ENCODE measurements at regions not wholly inside any gene's neighbourhood (a gene's known extent, or its start where the extent isn't known, plus 50 kb on each side); places are given as distances from the start of the nearest gene placed in this dataset.

DNA sequence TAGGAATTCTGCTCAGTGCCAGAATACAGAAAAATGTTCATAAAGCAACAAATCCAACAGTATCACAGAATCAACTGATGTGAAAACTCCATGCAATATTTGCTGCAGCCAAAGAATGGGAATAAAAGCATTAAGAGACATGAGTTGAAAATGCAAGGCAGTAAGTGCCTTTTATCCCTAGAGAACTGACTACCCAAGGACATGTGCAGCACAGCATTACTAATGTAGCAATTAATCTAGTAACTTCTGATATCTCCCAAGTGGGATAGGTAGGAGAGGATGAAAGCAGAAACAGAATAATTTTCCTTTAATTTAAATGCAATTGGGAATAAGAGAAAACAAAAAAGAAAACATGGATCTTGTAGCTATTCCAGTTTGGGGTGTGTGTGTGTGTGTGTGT is 497.5 kb upstream of the CBLB start:
- H3K4me2 ChIP-seq (ENCODE audit: low read length), result no peak overlapping the region
- no peaks in the 10 kb centered on the region for H3K79me2 ChIP-seq (ENCODE audit: low read length)
- no peaks in the 10 kb centered on the region for H3K36me3 ChIP-seq (replicated peaks; ENCODE audit: low read depth, low read length)
- H3K27me3 ChIP-seq (ENCODE audit: low read depth, low read length), result no peaks in the 10 kb centered on the region
- H3K27ac ChIP-seq (ENCODE audit: low read length), result no peak overlapping the region
- H3K9me3 ChIP-seq (ENCODE audit: insufficient read depth, low read length), result no peaks in the 10 kb centered on the region
- no peak overlapping the region for H2AFZ ChIP-seq (ENCODE audit: low read depth, low read length)
- no peaks in the 10 kb centered on the region for H4K20me1 ChIP-seq (ENCODE audit: insufficient read depth, low read length)
- no peak overlapping the region for H3K4me3 ChIP-seq (ENCODE audit: low read length)
- no peak overlapping the region for H3K9ac ChIP-seq (ENCODE audit: low read length)
- no peak for TF ChIP-seq EZH2phosphoT487 (IDR thresholded peaks at IDR 0.05; ENCODE audit: low read depth)
- no peaks in the 10 kb centered on the region for H3K4me1 ChIP-seq (ENCODE audit: low read length)

DNA sequence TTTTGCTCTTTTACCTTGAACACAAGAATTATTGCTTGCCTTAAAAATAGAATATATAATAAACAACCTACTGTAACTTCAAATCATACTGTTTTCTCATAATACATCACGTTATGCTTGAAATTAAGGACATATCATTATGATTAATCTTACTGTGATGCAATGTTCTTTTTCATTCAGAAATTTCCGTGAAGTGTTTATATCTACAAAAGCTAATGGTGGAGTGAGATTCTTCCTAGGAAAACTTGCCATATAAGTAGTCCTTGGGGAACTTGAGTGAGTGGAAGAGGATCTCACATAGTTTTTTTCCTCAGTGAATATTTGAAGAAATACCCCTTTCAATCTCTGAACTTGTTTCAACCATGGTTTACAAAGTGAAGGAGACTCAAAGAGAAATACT is 498.7 kb upstream of the CBLB start:
- Histone ChIP-seq H3K9ac (ENCODE audit: low read length) (no peak overlapping the region), H3K4me1 (ENCODE audit: low read length) (no peaks in the 10 kb centered on the region), H3K27me3 (ENCODE audit: low read depth, low read length) (no peaks in the 10 kb centered on the region), H4K20me1 (ENCODE audit: insufficient read depth, low read length) (no peaks in the 10 kb centered on the region), H3K9me3 (ENCODE audit: insufficient read depth, low read length) (no peaks in the 10 kb centered on the region), H2AFZ (ENCODE audit: low read depth, low read length) (no peak overlapping the region), H3K36me3 (replicated peaks; ENCODE audit: low read depth, low read length) (no peaks in the 10 kb centered on the region), H3K4me3 (ENCODE audit: low read length) (no peak overlapping the region), H3K79me2 (ENCODE audit: low read length) (no peaks in the 10 kb centered on the region), H3K4me2 (ENCODE audit: low read length) (no peak overlapping the region), H3K27ac (ENCODE audit: low read length) (no peak overlapping the region)
- TF ChIP-seq, protein P1, sequence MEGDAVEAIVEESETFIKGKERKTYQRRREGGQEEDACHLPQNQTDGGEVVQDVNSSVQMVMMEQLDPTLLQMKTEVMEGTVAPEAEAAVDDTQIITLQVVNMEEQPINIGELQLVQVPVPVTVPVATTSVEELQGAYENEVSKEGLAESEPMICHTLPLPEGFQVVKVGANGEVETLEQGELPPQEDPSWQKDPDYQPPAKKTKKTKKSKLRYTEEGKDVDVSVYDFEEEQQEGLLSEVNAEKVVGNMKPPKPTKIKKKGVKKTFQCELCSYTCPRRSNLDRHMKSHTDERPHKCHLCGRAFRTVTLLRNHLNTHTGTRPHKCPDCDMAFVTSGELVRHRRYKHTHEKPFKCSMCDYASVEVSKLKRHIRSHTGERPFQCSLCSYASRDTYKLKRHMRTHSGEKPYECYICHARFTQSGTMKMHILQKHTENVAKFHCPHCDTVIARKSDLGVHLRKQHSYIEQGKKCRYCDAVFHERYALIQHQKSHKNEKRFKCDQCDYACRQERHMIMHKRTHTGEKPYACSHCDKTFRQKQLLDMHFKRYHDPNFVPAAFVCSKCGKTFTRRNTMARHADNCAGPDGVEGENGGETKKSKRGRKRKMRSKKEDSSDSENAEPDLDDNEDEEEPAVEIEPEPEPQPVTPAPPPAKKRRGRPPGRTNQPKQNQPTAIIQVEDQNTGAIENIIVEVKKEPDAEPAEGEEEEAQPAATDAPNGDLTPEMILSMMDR (IDR thresholded peaks at IDR 0.05; ENCODE audit: low read depth, low read length), result no peak

DNA sequence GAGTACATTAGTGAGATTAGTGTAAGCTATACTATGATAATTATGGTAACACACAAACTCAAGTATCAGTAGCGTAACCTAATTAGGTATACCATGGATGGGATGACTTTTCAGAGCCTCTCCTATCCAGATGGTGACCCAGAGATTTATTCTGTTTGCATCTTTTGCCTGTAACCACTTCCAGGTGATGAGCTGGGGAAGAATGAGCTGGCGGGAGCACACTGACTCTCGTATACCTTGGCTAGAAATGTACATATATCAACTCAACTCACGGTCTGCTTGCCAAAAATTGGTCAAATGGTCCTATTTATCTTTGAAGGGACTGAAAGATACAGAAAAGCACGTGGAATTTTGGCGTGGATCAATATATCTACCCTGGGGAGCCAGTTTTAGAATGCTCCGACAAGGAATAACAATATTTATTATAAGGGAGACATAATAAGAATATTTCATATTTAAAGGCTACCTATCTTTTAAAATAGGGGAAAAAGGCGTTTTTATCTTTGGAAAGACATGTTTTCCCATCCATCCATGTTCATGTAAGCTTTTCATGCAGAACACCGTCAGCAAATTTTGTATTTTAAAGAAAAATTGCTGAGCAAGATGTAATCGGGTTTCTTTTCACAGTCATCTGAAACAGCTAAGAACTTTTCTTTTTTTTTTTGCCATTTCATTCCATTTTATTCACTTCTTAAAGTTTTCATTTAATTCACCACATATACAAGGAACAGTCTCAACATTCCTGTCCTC is 502.6 kb upstream of the CBLB start:
- H3K9ac ChIP-seq (ENCODE audit: low read length), result no peak overlapping the region
- H3K79me2 ChIP-seq (ENCODE audit: low read length), result no peaks in the 10 kb centered on the region
- no peaks in the 10 kb centered on the region for H3K27me3 ChIP-seq (ENCODE audit: low read depth, low read length)
- no peak overlapping the region for H3K4me3 ChIP-seq (ENCODE audit: low read length)
- H3K27ac ChIP-seq (ENCODE audit: low read length), result no peak overlapping the region
- H3K4me1 ChIP-seq (ENCODE audit: low read length), result no peaks in the 10 kb centered on the region
- no peak overlapping the region for H2AFZ ChIP-seq (ENCODE audit: low read depth, low read length)
- no peaks in the 10 kb centered on the region for H4K20me1 ChIP-seq (ENCODE audit: insufficient read depth, low read length)
- TF ChIP-seq, protein P1 (IDR thresholded peaks at IDR 0.05; ENCODE audit: low read depth, low read length), result no peak
- no peak for TF ChIP-seq EZH2phosphoT487 (IDR thresholded peaks at IDR 0.05; ENCODE audit: low read depth)
- H3K4me2 ChIP-seq (ENCODE audit: low read length), result no peak overlapping the region
- no peaks in the 10 kb centered on the region for H3K9me3 ChIP-seq (ENCODE audit: insufficient read depth, low read length)
- no peaks in the 10 kb centered on the region for H3K36me3 ChIP-seq (replicated peaks; ENCODE audit: low read depth, low read length)

DNA sequence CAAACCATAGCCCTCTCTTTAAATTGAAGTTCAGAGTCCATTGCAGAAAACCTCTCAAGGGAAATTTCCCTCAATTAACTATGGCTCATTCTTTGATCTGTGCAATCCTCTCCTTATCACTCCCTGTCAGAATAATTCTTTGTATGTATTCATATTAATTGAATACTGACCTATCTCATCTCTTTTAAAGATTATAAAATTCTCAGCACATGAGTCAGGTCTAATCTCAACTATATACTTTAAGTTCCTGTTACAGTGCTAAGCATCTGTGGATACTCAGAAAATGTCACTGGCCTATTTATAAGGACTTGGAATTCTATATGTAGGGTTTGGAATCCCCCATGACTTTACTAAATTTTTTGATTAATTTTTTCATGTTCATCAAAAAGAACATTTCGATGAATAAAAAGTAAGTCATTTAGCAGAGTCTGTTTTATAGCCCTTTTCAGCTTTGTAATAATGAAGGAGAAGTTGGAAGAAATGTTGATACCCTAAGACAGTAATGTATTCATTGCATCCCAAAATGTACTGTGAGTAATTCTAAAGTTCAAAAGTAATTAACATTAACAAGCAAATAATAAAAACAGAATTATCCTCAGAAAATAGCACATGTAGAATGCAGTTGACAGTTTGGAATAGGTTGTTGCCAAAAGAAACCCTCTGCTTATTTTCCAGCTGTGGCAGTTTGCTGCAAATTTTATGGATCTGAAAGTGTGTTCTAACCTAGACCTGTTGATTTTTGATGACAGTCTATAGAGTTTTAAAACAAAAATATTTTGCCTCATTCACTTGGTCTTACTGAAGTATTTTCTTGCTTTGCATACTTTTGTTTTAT is 503.4 kb upstream of the CBLB start:
- Histone ChIP-seq H3K4me1 (ENCODE audit: low read length) (no peaks in the 10 kb centered on the region), H2AFZ (ENCODE audit: low read depth, low read length) (no peak overlapping the region), H3K27me3 (ENCODE audit: low read depth, low read length) (no peaks in the 10 kb centered on the region), H3K9me3 (ENCODE audit: insufficient read depth, low read length) (no peaks in the 10 kb centered on the region), H3K27ac (ENCODE audit: low read length) (no peak overlapping the region), H3K36me3 (replicated peaks; ENCODE audit: low read depth, low read length) (no peaks in the 10 kb centered on the region), H3K79me2 (ENCODE audit: low read length) (no peaks in the 10 kb centered on the region), H3K9ac (ENCODE audit: low read length) (no peak overlapping the region), H3K4me3 (ENCODE audit: low read length) (no peak overlapping the region), H3K4me2 (ENCODE audit: low read length) (no peak overlapping the region), H4K20me1 (ENCODE audit: insufficient read depth, low read length) (no peaks in the 10 kb centered on the region)
- TF ChIP-seq EZH2phosphoT487 (IDR thresholded peaks at IDR 0.05; ENCODE audit: low read depth), result no peak
- TF ChIP-seq, protein P1 (IDR thresholded peaks at IDR 0.05; ENCODE audit: low read depth, low read length), result no peak
